ENCODE measurements at regions not wholly inside any gene's neighbourhood (a gene's known extent, or its start where the extent isn't known, plus 50 kb on each side); places are given as distances from the start of the nearest gene placed in this dataset.

- ATAC-seq (ENCODE audit: low FRiP score) = no peak
- DNase-seq (ENCODE audit: low spot score) = no peak
- TF ChIP-seq, protein P1, sequence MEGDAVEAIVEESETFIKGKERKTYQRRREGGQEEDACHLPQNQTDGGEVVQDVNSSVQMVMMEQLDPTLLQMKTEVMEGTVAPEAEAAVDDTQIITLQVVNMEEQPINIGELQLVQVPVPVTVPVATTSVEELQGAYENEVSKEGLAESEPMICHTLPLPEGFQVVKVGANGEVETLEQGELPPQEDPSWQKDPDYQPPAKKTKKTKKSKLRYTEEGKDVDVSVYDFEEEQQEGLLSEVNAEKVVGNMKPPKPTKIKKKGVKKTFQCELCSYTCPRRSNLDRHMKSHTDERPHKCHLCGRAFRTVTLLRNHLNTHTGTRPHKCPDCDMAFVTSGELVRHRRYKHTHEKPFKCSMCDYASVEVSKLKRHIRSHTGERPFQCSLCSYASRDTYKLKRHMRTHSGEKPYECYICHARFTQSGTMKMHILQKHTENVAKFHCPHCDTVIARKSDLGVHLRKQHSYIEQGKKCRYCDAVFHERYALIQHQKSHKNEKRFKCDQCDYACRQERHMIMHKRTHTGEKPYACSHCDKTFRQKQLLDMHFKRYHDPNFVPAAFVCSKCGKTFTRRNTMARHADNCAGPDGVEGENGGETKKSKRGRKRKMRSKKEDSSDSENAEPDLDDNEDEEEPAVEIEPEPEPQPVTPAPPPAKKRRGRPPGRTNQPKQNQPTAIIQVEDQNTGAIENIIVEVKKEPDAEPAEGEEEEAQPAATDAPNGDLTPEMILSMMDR (IDR thresholded peaks at IDR 0.05) = no peak
Measured at GRCh38 chr6:133715270-133715669, 173.6 kb upstream of the TCF21 start.

- TF ChIP-seq, protein P1 (IDR thresholded peaks at IDR 0.05) = no peak
- DNase-seq (ENCODE audit: low spot score) (no peak), ATAC-seq (ENCODE audit: low FRiP score) (no peak)
Measured at GRCh38 chr6:133724726-133725125, 164.2 kb upstream of the TCF21 start.

GRCh38 chr6:133726188-133726587, 162.7 kb upstream of the TCF21 start:
- ATAC-seq (ENCODE audit: low FRiP score) (no peak), DNase-seq (ENCODE audit: low spot score) (no peak)
- TF ChIP-seq, protein P1 (IDR thresholded peaks at IDR 0.05) = no peak

- DNase-seq (ENCODE audit: low spot score) (no peak), ATAC-seq (ENCODE audit: low FRiP score) (no peak)
- TF ChIP-seq, protein P1 (IDR thresholded peaks at IDR 0.05) = no peak
Measured at GRCh38 chr6:133730881-133731280, 158.0 kb upstream of the TCF21 start.

DNA sequence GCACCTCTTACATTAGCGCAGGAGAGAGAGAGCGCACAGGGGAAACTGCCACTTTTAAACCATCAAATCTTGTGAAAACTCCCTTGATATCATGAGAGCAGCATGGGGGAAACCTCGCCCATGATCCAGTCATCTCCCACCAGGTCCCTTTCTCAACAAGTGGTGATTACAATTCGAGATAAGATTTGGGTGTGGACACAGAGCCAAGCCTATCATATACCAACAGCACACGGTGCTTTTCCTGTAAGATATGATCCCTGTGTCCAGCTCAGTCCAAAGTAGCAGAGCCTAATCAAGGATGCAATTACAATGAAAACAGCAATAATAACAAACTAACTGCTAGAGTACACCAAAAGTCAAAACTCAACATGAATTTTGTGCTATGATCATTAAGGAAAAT, 148.7 kb upstream of the TCF21 start:
- TF ChIP-seq, protein P1 (IDR thresholded peaks at IDR 0.05) = no peak
- ATAC-seq (ENCODE audit: low FRiP score) (no peak), DNase-seq (ENCODE audit: low spot score) (no peak)

- ATAC-seq (ENCODE audit: low FRiP score) = no peak
- no peak for DNase-seq (ENCODE audit: low spot score)
- TF ChIP-seq, protein P1 (IDR thresholded peaks at IDR 0.05) = no peak
Measured at GRCh38 chr6:133740816-133741215, 148.1 kb upstream of the TCF21 start.

GRCh38 chr6:133741375-133741861, 147.5 kb upstream of the TCF21 start:
- no peak for DNase-seq (ENCODE audit: low spot score)
- TF ChIP-seq, protein P1 (IDR thresholded peaks at IDR 0.05) = no peak
- ATAC-seq (ENCODE audit: low FRiP score) = no peak
